NT2/D1 (cell line): ENCODE measurements at regions not wholly inside any gene's neighbourhood (a gene's known extent, or its start where the extent isn't known, plus 50 kb on each side); places are given as distances from the start of the nearest gene placed in this dataset.

Source experiments
- YY1 ChIP-seq: IDR thresholded peaks from 2 replicates; pipeline ENCODE4 v1.6.1; 2011; ENCODE audit not compliant: insufficient read length, insufficient read depth
- ZNF274 ChIP-seq: IDR thresholded peaks from 2 replicates; pipeline ENCODE4 v1.6.1; 2011; ENCODE audit warnings: mild to moderate bottlenecking, low read depth, low read length

DNA sequence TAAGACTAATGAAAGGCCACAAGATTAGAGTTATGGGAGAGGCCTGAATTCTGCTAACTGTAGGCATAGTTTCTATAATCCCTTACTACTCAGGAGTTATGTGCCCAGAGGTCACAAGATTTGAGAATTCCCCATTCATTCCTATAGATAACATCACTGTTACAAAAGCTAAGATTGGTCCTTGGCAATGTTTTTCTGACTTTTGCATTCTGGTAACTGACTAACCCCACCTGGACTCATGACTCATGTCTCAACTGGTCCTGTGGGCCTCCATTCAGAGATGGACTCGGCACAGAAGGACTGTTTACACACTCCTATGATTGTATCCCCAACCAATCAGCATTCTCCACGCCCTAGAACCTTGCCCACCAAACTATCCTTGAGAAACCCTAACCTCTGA lies 249.0 kb upstream of the ZP4 start:
- TF ChIP-seq ZNF274 (no peak), YY1 (no peak)
